ENCODE measurements at regions not wholly inside any gene's neighbourhood (a gene's known extent, or its start where the extent isn't known, plus 50 kb on each side); places are given as distances from the start of the nearest gene placed in this dataset.
"Not testable (repeated sequence)": the region's sequence is repeated elsewhere in the genome, so short reads cannot be mapped to it uniquely, and the experiment has no call there.

DNA sequence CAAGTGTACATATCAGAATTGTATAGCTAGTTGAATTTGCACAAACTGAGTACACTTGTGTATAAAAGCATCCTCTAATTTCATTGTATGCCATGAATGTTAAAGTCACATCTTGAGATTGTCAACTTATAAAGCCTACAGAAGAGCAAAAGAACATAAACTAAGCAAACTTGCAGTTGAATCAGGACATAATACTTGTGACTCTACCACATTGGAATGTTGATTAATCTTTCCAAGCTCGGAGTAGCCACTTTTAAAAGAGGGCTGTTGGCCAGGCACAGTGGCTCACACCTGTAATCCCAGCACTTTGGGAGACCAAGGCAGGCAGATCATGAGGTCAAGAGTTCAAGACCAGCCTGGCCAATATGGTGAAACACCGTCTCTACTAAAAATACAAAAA is 1220.8 kb upstream of the B3GALT2 start:
- FAIRE-seq; DNase-seq (ENCODE audit: insufficient read length, low spot score): not testable (repeated sequence)

DNA sequence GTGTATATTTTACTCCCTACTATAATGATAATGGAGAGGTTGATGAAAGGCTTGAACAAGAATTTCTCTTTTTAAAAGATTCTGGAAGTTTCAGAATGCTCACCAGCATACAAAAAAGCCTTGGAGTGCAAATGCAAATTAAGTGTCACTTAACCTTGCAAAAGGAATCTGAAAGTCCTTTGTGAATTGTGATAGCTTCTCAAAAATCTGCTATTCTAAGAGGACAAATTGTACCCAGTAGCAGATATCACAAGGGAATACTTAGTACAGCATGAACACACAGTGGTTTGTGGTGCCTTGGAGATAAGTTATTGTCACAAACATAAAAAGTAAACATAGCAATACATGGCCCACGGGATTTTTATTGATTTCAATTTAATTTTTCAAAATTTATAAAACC is 1208.3 kb upstream of the B3GALT2 start:
- DNase-seq (ENCODE audit: insufficient read length, low spot score) (no peak), FAIRE-seq (no peak)

DNA sequence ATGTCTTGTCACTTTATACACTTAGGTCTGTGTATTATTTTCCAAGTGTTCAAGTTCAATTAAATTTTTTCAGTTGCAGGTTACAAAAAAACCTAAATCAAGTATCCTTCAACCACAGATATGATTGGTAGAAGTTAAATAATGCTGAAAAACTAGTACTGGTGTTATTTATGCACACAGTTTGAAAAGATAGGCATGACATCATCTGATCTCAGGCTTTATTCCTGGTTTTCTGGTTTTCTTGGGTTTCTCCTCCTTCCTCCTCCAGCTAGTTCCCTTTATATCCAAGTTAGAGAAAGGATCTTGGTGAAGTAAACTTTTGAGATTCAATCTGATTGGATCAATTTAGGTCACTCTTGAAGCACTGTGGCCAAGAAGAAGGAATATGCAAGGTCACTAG is 1201.1 kb upstream of the B3GALT2 start:
- FAIRE-seq (no peak), DNase-seq (ENCODE audit: insufficient read length, low spot score) (no peak)

DNA sequence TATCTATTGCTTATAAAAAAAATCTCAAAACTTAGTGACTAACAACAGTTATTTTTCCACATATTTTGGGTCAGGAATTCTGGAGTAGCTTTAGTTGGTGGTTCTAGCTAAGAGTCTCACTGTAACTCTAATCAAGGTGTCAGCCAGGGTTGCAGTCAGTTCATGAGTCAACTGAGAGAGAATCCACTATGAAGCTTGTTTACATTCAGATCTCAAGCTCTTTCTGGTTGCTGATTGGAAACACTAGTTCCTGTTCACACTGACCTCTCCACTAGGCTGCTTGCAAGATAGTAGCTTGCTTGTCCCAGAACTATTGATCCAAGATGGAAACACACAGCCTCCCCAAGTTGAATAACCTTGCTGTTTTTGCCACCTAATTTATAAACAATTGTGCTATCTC is 1192.1 kb upstream of the B3GALT2 start:
- FAIRE-seq = no peak
- DNase-seq (ENCODE audit: insufficient read length, low spot score) = no peak

DNA sequence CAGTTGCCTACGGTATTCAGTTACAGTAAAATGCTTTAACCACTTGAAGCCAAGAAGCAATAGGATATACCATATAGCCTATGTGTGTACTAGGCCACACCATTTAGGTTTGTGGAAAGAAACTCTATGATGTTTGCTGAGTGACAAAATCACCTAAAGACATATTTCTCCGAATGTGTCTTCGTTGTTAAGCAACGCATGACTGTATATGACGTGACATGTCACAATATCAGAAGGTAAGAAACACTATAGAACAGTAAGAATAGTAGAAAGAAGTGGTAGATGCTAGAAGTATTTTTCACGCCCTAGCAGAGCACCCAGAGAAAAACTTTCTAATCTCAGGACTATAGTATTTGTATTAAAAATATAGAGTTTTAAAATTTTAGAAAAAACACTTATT is 1188.2 kb upstream of the B3GALT2 start:
- DNase-seq (ENCODE audit: insufficient read length, low spot score) (no peak), FAIRE-seq (no peak)

DNA sequence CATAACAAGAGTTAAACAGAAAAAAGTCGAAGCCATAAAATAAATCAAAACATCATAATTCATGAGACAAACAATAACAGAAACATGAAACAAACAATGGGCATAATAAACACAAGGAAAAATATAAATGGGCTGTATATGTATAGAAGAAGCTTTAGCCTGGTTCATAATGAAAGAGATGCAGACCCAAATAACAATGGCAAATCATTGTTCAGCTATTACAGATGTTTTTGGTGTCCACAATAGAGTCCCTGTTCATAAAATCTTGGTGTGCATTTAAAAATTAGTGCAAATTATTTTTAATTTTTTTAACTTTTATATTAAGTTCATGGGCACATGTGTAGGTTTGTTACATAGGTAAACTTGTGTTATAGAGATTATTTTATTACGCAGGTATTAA is 1185.9 kb upstream of the B3GALT2 start:
- FAIRE-seq (no peak), DNase-seq (ENCODE audit: insufficient read length, low spot score) (no peak)

DNA sequence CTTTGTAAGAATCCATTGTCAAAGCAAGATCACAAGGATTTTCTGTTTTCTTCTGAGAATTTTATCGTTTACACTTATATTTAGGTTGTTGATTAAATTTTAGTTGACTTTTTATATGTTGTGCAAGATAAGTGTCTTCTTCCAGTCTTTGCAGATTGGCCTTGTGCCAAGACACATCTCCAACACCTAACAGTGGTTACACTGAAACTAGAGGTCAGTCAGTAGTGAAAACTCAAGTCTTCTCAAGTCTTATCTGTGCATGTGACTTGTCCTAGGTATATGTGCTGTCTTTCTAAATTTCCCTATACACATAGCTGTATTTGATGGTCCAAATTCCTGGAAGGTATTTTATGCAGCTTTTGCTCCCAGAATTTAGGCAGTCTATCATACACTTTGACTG is 1183.2 kb upstream of the B3GALT2 start:
- no peak for DNase-seq (ENCODE audit: insufficient read length, low spot score)
- FAIRE-seq = no peak

DNA sequence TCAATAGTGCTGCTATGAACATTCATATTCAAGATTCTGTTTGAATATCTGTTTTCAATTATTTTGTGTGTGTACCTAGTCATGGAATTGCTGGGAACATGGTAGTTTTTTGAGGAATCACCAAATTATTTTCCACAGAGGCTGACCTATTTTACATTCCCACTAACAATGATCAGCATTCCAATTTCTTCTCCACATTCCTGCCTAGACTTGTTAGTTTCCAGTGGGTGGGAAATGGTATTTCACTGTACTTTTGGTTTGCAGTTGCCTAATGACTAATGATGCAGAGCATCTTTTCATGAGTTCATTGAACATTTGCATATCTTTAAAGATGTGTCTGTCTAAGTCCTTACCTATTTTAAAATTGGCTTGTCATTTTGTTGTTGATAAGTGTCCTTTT is 1182.6 kb upstream of the B3GALT2 start:
- DNase-seq (ENCODE audit: insufficient read length, low spot score) (no peak), FAIRE-seq (no peak)

DNA sequence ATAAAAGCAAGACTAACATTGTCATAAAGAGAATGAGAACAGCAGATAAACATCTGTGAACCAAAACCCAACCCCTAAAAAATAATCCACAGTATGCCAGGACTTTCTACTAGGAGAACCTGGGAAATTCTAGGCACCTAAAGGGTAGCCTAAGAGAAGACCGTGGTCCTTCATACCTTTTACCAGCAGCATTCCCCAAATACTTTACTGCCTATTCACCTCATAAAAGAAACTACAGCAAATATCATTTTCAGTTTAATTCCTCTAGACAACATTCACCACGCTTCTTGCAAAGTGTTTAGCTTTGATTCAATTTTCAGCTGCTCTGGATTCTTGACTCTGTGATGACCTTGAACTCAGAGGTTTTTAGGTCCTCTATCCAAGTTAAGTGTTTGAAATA is 1180.7 kb upstream of the B3GALT2 start:
- DNase-seq (ENCODE audit: insufficient read length, low spot score) (no peak), FAIRE-seq (no peak)

DNA sequence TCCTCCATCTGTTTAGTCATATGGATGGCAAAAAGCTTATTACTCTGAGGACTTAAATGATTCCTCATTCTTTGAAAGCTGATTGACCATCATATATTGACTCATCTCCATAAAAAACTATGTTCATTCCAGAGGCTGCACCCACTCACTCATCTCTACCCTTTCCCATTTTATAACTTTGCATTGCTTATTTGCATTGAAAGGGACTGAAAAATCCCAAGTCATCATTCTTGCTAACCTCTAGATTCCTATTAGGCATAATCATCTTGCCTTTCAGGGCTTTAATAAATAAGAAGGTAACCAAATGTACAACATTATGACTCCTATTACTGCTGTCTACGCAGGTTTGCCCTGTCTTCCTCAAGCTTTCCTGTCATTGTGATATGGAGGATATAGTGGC is 1180.3 kb upstream of the B3GALT2 start:
- FAIRE-seq = no peak
- DNase-seq (ENCODE audit: insufficient read length, low spot score) = no peak

DNA sequence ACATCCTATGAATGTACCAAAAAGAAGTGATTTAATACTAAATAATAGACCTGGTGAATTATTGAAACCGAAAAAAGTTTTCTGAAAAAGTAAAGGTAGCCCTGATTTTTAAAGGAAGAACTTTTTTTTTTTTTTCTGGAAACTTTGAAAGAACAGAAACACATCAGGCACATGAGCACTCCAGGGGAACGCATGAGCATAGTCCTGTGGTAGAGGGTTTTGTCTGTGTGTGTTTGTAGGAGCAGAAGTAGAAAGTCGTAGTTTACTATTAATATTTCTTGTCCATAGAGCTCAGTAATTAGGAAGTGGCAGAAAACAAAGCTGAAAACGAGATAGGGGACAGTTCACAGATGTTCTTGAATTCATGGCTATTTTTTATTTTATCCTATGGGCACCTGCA is 1175.9 kb upstream of the B3GALT2 start:
- DNase-seq (ENCODE audit: insufficient read length, low spot score) = no peak
- no peak for FAIRE-seq

DNA sequence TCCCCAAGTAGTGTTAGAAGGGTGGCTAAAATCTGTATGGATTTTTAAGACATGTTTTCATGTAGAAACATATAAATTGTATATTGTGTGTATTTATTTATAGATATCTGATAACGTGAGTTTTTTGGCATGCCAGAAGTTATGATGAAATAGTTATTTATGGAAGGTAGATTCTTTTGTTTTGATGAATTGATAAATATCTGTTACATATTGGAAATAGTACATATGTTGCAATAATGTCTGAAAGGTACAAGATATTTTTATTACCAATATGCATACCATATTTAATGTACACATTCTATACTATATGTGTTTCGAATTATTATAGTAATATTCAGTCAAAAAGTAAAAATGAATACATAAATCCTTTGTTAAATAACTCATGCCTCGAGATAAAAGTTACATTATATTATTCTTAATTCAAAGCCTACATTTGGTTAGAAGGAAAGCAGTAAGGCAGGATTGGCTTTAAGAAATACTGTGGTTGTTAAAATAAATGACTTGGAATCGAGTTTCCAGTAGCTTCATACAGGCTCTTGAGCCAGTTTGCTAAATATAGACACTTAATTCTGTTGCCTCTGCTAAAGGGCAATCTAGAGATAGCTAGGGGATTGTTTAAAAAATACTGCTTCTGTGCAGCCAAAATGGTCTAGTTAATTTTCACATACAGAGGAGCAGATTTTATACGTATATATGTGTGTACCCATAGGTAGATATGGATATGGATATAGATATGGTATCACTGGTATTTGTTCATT is 1175.1 kb upstream of the B3GALT2 start:
- DNase-seq (ENCODE audit: insufficient read length, low spot score) (no peak), FAIRE-seq (no peak)

DNA sequence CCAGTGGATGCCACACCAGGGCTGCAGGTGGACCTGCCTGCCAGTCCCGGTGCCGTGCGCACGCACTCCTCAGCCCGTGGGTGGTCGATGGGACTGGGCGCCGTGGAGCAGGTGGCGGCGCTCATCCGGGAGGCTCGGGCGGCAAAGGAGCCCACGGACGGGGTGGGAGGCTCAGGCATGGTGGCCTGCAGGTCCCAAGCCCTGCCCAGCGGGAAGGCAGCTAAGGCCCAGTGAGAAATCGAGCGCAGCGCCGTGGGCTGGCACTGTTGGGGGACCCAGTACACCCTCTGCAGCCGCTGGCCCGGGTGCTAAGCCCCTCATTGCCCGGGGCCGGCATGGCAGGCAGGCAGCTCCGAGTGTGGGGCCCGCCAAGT is 1171.8 kb upstream of the B3GALT2 start:
- DNase-seq (ENCODE audit: insufficient read length, low spot score) = no peak
- FAIRE-seq = no peak

DNA sequence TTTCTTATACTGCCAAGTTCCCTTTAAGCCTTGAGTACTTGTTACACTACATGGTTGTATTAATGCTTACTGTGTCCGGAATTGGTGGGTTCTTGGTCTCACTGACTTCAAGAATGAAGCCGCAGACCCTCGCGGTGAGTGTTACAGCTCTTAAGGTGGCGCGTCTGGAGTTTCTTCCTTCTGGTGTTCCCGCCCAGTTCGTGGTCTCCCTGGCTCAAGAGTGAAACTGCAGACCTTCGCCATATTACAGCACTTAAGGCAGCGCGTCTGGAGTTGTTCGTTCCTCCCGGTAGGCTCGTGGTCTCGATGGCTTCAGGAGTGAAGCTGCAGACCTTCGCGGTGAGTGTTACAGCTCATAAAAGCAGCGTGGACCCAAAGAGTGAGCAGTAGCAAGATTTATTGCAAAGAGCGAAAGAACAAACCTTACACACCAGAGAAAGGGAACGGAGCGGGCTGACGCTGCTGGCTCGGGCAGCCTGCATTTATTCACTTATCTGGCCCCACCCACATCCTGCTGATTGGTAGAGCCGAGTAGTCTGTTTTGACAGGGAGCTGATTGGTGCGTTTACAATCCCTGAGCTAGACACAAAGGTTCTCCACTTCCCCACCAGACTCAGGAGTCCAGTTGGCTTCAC is 1171.3 kb upstream of the B3GALT2 start:
- not testable (repeated sequence) for FAIRE-seq; DNase-seq (ENCODE audit: insufficient read length, low spot score)

DNA sequence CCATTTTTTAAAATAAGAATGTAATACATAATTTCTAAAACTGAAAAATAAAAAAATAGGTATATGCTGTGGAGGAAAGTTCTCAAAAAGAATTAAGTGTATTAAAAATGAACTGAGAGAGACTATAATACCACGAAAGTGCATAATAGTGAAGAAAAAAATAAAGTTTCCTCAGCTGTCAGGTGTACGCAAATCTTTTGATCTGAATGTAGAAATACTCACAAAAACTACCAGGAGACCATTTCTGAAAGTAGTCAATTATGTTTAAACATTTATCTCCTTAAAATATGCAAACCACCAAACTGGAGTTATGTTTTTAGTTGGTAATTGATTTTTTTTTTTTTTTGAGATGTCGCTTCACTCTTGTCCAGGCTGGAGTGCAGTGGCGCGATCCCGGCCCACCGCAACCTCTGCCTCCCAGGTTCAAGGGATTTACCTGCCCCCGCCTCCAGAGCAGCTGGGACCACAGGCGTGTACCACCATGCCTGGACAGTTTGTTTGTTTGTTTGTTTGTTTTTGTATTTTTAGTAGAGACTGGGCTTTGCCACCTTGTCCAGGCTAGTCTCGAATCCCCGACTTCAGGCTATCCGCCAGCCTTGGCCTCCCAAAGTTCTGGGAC is 1169.2 kb upstream of the B3GALT2 start:
- DNase-seq (ENCODE audit: insufficient read length, low spot score) = no peak
- FAIRE-seq = no peak

DNA sequence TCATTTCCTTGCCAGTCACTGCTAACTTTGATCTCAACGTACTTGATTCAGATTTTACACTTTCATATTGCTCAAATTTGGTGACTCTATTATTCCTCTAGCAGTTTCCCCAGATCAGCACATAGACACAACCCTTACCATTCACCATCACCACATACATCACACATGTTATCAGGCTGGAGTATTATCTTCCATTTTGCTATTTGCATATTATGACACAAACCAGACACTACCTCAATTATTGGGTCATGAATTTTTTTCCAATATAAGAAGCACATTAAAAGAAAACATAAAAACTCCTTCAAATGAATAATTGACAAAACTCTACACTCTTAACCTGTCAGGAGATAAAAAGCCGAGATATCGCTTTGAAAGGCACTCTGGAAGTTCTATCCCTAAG is 1166.7 kb upstream of the B3GALT2 start:
- DNase-seq (ENCODE audit: insufficient read length, low spot score) = no peak
- FAIRE-seq = no peak

DNA sequence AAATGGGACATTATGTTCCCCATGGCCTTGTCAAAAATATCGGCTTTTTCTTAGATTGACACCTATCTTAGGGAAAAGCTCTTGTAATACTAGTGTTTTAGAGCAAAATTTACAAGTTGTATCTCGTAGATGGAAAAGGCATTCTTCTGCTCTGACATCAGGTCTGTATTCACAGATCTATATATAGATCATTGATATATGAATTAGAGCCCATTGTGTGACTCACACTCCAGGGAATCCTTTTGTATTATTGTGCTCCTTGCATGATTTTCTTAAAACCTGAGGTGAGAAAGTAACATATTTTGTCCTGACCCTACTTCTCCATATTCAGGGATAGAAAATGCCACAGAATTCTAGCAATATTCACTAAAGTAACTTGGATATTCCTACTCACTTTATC is 1160.8 kb upstream of the B3GALT2 start:
- no peak for FAIRE-seq
- no peak for DNase-seq (ENCODE audit: insufficient read length, low spot score)

DNA sequence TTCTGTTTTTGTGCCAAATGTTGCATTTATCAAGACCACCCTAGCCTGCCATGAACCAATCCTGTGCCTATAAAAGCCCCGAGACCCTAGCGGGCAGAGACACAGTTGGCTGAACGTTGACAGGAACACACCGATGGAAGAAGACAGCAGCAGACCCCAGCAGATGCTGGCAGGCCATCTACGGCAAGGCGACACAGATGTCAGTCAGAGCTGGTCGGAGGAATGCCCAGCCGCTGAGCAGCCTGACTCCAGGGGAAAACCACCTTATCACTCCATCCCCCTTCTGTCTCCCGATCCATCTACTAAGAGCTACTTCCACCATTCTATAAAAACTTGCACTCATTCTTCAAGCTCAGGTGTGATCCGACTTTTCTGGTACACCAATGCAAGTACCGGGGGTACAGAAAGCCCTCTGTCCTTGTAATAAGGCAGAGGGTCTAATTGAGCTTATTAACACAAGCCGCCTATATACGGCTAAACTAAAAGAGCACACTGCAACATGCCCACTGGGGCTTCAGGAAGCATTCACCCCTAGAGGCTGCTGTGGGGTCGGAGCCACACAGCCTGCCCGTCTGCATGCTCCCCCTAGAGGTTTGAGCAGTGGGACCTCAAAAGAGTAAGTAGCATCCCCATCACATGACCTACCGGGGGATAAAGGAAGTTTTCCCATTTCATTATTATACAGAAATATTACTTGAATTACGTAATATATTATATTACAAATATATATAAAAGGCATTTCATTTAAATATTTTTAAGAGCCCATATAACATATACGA is 1156.3 kb upstream of the B3GALT2 start:
- DNase-seq (ENCODE audit: insufficient read length, low spot score) = no peak
- no peak for FAIRE-seq

DNA sequence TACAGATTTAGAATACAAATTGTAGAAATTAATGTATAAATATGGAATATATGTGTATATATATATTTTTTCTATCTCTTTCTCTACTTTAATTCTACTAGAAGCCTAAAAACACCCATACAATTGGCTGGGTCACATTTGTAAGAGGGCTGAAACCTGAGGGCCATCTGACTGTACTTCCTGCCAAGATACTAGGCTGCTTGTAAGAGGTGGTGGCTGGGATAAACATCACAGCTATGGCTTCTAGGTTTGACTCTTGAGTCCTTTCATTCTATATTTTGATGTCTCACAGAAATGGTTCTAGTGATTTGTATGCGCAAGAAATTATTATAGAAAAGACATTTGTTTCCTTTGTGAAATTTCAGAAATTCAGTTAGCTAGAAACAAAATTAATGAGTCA is 1155.2 kb upstream of the B3GALT2 start:
- FAIRE-seq (no peak), DNase-seq (ENCODE audit: insufficient read length, low spot score) (no peak)

DNA sequence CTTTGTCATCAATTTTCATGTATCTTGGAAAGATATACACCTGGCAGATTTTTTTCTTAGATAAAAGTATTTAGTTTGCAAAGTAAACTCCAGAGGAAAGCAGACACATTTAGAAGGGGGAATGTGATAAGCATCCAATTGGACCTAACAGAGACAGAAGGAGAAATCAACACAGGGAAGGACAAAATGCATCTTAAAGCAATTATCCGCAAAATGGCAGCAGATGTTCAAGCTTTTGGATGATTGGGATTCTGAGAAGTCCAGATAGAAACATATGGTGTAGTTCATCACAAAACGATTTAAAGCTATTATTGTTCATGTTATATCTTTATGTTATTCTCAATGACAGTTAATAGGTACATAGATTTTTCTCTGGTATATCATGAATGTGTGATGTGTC is 1153.1 kb upstream of the B3GALT2 start:
- FAIRE-seq (no peak), DNase-seq (ENCODE audit: insufficient read length, low spot score) (no peak)

DNA sequence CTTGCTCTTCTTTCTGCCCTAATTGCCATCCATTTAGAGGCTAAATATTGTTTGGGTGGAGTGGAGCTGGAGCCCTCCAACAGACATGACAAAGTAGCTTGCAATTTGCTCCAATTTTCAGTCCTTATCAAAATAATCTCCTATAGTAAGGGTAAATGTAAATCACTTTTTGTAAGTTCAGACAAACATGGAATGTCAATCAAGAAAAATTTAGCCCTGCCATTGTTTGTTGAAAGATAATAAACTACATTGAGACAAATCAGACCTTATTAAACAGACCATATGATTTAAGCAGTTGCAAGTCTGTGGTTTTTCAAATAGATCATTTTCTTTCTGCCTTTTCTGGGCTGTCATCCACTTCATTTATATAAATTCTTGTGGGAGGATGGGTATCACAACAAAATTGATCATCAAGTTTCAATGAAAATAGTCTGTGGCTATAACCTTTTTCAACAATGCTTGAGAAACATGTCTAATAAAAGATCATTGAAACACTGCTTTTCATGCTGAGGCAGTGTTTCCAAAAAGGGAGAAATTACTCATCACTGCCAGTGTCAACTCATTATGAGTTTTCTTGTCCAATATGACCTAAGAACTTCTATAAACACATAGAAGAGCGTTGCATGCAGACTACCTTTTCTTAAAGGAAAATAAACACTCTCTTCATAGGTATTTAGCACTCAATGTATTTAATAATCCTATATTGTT is 1152.0 kb upstream of the B3GALT2 start:
- FAIRE-seq (no peak), DNase-seq (ENCODE audit: insufficient read length, low spot score) (no peak)

Measured in GM19239 (cell line).